ENCODE measurements at regions not wholly inside any gene's neighbourhood (a gene's known extent, or its start where the extent isn't known, plus 50 kb on each side); places are given as distances from the start of the nearest gene placed in this dataset.

DNA sequence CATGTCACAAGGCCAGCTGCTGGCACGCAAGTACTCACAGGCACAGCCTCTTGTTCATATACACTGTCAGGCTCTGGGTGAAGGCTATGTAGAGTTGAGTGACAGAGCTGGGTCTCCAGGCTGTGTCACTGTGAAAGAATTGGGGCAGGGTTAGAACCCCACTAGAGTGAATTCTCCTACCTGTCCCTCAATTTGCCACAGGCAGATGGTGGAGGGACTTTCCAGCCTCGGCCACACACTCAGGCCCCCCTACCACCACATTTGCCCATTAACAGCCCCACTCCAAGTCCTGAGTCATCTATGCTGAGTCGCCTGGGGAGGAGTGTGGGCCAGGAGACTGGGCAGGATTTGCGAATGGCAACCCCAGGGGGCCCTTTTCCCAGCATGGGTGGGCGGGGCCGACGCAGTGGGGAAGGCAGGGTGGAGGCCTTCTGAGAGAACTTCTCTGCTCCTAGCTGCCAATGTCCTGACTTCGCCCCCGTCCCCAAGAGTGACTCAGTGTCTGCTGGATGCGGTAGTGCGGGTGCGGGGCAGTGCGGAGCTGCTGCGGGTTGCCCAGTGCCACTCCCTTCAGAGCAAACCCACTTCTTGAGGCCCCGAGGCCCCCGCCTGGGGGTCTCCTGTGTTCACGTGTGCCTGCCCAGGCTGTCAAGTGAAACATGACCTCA, 50.3 kb upstream of the PSD2 start:
- Mint-ChIP-seq H3K36me3 (no peaks in the 10 kb centered on the region), H3K4me1 (peaks cover 21 to 35% (median 29%) of the 10 kb centered on the region in 3 donors), H3K27ac (peak overlapping the region in 2 of 3 donors; percentile 31 to 49), H3K4me3 (peak overlapping the region in 3 of 4 donors; percentile 13 to 43 (median 31)), H3K9me3 (no peaks in the 10 kb centered on the region), H3K27me3 (peaks cover 4% of the 10 kb centered on the region)

GRCh38 chr5:139745800-139746690, 49.6 kb upstream of the PSD2 start:
- peaks cover 19 to 31% (median 24%) of the 10 kb centered on the region in 3 donors for H3K4me1 Mint-ChIP-seq
- H3K9me3 Mint-ChIP-seq: no peaks in the 10 kb centered on the region
- peaks cover 4% of the 10 kb centered on the region for H3K27me3 Mint-ChIP-seq
- H3K4me3 Mint-ChIP-seq: peak overlapping the region; percentile 34 to 89 (median 85)
- no peaks in the 10 kb centered on the region for H3K36me3 Mint-ChIP-seq
- peak overlapping the region; percentile 89 to 96 (median 92) for H3K27ac Mint-ChIP-seq
